ENCODE measurements at regions not wholly inside any gene's neighbourhood (a gene's known extent, or its start where the extent isn't known, plus 50 kb on each side); places are given as distances from the start of the nearest gene placed in this dataset.

DNA sequence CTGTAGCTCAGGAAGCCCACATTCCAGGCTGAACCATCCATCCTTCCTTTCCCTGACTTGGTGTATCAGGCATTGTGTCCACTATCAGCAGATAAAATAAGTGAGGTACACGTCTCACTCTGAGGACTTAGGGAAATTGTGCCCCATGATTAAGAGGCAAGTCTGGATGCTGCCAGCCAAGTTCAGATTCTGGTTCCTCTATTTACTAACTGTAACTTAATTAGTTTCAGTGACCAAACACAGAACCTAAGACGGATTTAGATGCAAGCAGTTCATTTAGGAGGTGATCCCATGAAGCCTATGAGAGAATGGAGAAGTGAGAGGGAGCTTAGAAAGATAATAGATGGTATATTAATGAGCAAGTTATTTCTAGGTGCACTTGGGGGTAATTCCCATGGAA is 56.6 kb upstream of the PACRGL start:
- H3K36me3 ChIP-seq (ENCODE audit: low read depth) = no peaks in the 10 kb centered on the region
- no peaks in the 10 kb centered on the region for H3K27me3 ChIP-seq (ENCODE audit: insufficient read depth, poor library complexity, severe bottlenecking)
- ATAC-seq (ENCODE audit: low read depth) = no peak
- no peaks in the 10 kb centered on the region for H3K4me1 ChIP-seq (ENCODE audit: insufficient read depth, poor library complexity, severe bottlenecking)
- no peak for DNase-seq (ENCODE audit: low spot score)
- no peak overlapping the region for H3K27ac ChIP-seq (ENCODE audit: poor library complexity, severe bottlenecking)
- H3K9me3 ChIP-seq (ENCODE audit: severe bottlenecking) = no peaks in the 10 kb centered on the region
- TF ChIP-seq, protein P1, sequence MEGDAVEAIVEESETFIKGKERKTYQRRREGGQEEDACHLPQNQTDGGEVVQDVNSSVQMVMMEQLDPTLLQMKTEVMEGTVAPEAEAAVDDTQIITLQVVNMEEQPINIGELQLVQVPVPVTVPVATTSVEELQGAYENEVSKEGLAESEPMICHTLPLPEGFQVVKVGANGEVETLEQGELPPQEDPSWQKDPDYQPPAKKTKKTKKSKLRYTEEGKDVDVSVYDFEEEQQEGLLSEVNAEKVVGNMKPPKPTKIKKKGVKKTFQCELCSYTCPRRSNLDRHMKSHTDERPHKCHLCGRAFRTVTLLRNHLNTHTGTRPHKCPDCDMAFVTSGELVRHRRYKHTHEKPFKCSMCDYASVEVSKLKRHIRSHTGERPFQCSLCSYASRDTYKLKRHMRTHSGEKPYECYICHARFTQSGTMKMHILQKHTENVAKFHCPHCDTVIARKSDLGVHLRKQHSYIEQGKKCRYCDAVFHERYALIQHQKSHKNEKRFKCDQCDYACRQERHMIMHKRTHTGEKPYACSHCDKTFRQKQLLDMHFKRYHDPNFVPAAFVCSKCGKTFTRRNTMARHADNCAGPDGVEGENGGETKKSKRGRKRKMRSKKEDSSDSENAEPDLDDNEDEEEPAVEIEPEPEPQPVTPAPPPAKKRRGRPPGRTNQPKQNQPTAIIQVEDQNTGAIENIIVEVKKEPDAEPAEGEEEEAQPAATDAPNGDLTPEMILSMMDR (IDR thresholded peaks at IDR 0.05; ENCODE audit: poor library complexity, severe bottlenecking) = no peak
- H3K4me3 ChIP-seq (ENCODE audit: severe bottlenecking) = no peak overlapping the region

GRCh38 chr4:20645236-20645635 is 55.0 kb upstream of the PACRGL start:
- ATAC-seq (ENCODE audit: low read depth) = peak; percentile 36; the same call in 1 of the 3 replicates

DNA sequence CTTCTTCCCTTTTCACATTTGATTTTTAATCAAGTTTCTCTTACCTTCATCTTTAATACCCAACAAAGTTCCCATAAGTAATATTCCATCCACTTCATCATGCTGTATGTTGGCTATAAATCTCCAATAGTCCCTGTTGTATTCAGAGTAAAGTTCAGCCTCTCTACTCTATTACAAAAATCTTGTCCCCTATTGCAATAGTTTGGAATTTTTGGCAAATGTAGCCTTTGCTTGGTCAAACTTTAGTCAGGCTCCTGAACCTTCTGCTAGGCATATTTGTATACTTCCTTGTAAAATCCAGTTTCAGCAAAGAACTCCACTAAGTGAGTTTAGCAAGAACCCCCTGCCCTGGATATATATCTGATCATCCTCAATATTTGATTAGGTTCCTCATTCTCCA is 54.0 kb upstream of the PACRGL start:
- TF ChIP-seq, protein P1 (IDR thresholded peaks at IDR 0.05; ENCODE audit: poor library complexity, severe bottlenecking) = no peak
- H3K9me3 ChIP-seq (ENCODE audit: severe bottlenecking) = no peaks in the 10 kb centered on the region
- H3K4me1 ChIP-seq (ENCODE audit: insufficient read depth, poor library complexity, severe bottlenecking) = no peaks in the 10 kb centered on the region
- no peaks in the 10 kb centered on the region for H3K36me3 ChIP-seq (ENCODE audit: low read depth)
- no peak overlapping the region for H3K27ac ChIP-seq (ENCODE audit: poor library complexity, severe bottlenecking)
- ATAC-seq (ENCODE audit: low read depth) (no peak), DNase-seq (ENCODE audit: low spot score) (no peak)
- H3K4me3 ChIP-seq (ENCODE audit: severe bottlenecking) = no peak overlapping the region
- H3K27me3 ChIP-seq (ENCODE audit: insufficient read depth, poor library complexity, severe bottlenecking) = no peaks in the 10 kb centered on the region

More at GRCh38 chr4:20645236-20645635, 55.0 kb upstream of the PACRGL start:
- H3K9me3 ChIP-seq (ENCODE audit: severe bottlenecking) = no peaks in the 10 kb centered on the region
- TF ChIP-seq, protein P1 (IDR thresholded peaks at IDR 0.05; ENCODE audit: poor library complexity, severe bottlenecking) = no peak
- no peak for DNase-seq (ENCODE audit: low spot score)
- no peaks in the 10 kb centered on the region for H3K4me1 ChIP-seq (ENCODE audit: insufficient read depth, poor library complexity, severe bottlenecking)
- H3K36me3 ChIP-seq (ENCODE audit: low read depth) = no peaks in the 10 kb centered on the region
- no peaks in the 10 kb centered on the region for H3K27me3 ChIP-seq (ENCODE audit: insufficient read depth, poor library complexity, severe bottlenecking)
- H3K27ac ChIP-seq (ENCODE audit: poor library complexity, severe bottlenecking) = no peak overlapping the region
- no peak overlapping the region for H3K4me3 ChIP-seq (ENCODE audit: severe bottlenecking)

All from RWPE2 (cell line).